Liver (tissue), 2 donors: ENCODE measurements at regions not wholly inside any gene's neighbourhood (a gene's known extent, or its start where the extent isn't known, plus 50 kb on each side); places are given as distances from the start of the nearest gene placed in this dataset.

Experiments used
- CTCF ChIP-seq: fragments of 150-350 bp; IDR thresholded peaks from 2 replicates; pipeline ENCODE4 v1.5.1; 2017; ENCODE audit warnings: improper control_type of control experiment, low read depth, low read length; ENCODE audit not compliant: missing input control
- MAX ChIP-seq: IDR thresholded peaks from 2 replicates; pipeline ENCODE4 v1.6.1; 2016; ENCODE audit warnings: antibody characterized with exemption
- donor health status: healthy.

GRCh38 chr10:44470784-44471183, 85.9 kb upstream of the CXCL12 start:
- TF ChIP-seq CTCF (no peak), MAX (no peak)
